Activated gamma-delta T cell treated with Interleukin-2 at 50 U/mL for 16 hours (primary cell): ENCODE measurements at regions not wholly inside any gene's neighbourhood (a gene's known extent, or its start where the extent isn't known, plus 50 kb on each side); places are given as distances from the start of the nearest gene placed in this dataset.
"Not testable (repeated sequence)": the region's sequence is repeated elsewhere in the genome, so short reads cannot be mapped to it uniquely, and the experiment has no call there.

Experiments used
- DNase-seq: peaks from one replicate; pipeline ENCODE4 v3.0.0-alpha.2; 2020

GRCh38 chr5:102154791-102155605, 141.1 kb downstream of the SLCO4C1 start:
- DNase-seq: not testable (repeated sequence)

- DNase-seq: no peak
Measured at GRCh38 chr5:102154291-102154690, 141.8 kb downstream of the SLCO4C1 start.

- no peak for DNase-seq
Measured at GRCh38 chr5:102153003-102153759, 142.9 kb downstream of the SLCO4C1 start.

- no peak for DNase-seq
Measured at GRCh38 chr5:102139029-102139428, 157.1 kb downstream of the SLCO4C1 start.

GRCh38 chr5:102138243-102138653, 157.8 kb downstream of the SLCO4C1 start:
- no peak for DNase-seq

- no peak for DNase-seq
Measured at GRCh38 chr5:102130890-102131289, 165.2 kb downstream of the SLCO4C1 start.

GRCh38 chr5:102130386-102130785, 165.7 kb downstream of the SLCO4C1 start:
- DNase-seq: no peak

GRCh38 chr5:102119252-102119651, 176.8 kb downstream of the SLCO4C1 start:
- no peak for DNase-seq

GRCh38 chr5:102115736-102116135, 180.3 kb downstream of the SLCO4C1 start:
- DNase-seq: no peak

GRCh38 chr5:102114525-102115069, 181.5 kb downstream of the SLCO4C1 start:
- no peak for DNase-seq

- DNase-seq: no peak
Measured at GRCh38 chr5:102107865-102108264, 188.2 kb downstream of the SLCO4C1 start.

- no peak for DNase-seq
Measured at GRCh38 chr5:102106599-102106998, 189.5 kb downstream of the SLCO4C1 start.

GRCh38 chr5:102099766-102100331, 196.2 kb downstream of the SLCO4C1 start:
- DNase-seq: no peak

- DNase-seq: not testable (repeated sequence)
Measured at GRCh38 chr5:102099083-102099482, 197.0 kb downstream of the SLCO4C1 start.

- not testable (repeated sequence) for DNase-seq
Measured at GRCh38 chr5:102098606-102099005, 197.5 kb downstream of the SLCO4C1 start.

GRCh38 chr5:102090770-102091169, 205.3 kb downstream of the SLCO4C1 start:
- DNase-seq: no peak

- DNase-seq: no peak
Measured at GRCh38 chr5:102089883-102090282, 206.2 kb downstream of the SLCO4C1 start.

- no peak for DNase-seq
Measured at GRCh38 chr5:102087906-102088305, 208.2 kb downstream of the SLCO4C1 start.

GRCh38 chr5:102080288-102080687, 215.8 kb downstream of the SLCO4C1 start:
- no peak for DNase-seq

- no peak for DNase-seq
Measured at GRCh38 chr5:102077920-102078319, 218.2 kb downstream of the SLCO4C1 start.

- no peak for DNase-seq
Measured at GRCh38 chr5:102069974-102070373, 226.1 kb downstream of the SLCO4C1 start.

- no peak for DNase-seq
Measured at GRCh38 chr5:102068870-102069269, 227.2 kb downstream of the SLCO4C1 start.

- DNase-seq: no peak
Measured at GRCh38 chr5:102049517-102049916, 246.6 kb downstream of the SLCO4C1 start.
